Smooth muscle cell (in vitro differentiated cells): ENCODE measurements at regions not wholly inside any gene's neighbourhood (a gene's known extent, or its start where the extent isn't known, plus 50 kb on each side); places are given as distances from the start of the nearest gene placed in this dataset.
A peak's percentile ranks its signal among the peaks of the same experiment; 100 is the strongest.

ENCODE experiments used
- DNase-seq: peaks from one replicate; lab custom pipeline; 2025; ENCODE audit not compliant: unreplicated experiment; lab: John Stamatoyannopoulos, UW
- H2AFZ ChIP-seq: fragments of 200-600 bp; sonication (generic); 2 replicates; pipeline ENCODE4 v1.6.0; 2016; ENCODE audit warnings: antibody characterized with exemption, low read depth, mild to moderate bottlenecking
- H3F3A ChIP-seq: fragments of 200-600 bp; sonication (generic); 2 replicates; pipeline ENCODE4 v1.6.0; 2017; ENCODE audit warnings: antibody characterized with exemption, low read depth
- H3K27ac ChIP-seq: fragments of 200-600 bp; sonication (generic); 2 replicates; pipeline ENCODE4 v1.5.1; 2016; ENCODE audit warnings: low read depth, mild to moderate bottlenecking
- H3K27me3 ChIP-seq: fragments of 200-600 bp; sonication (generic); 2 replicates; pipeline ENCODE4 v1.6.1; 2016; ENCODE audit warnings: low read depth, mild to moderate bottlenecking
- H3K36me3 ChIP-seq: fragments of 200-600 bp; sonication (generic); 2 replicates; pipeline ENCODE4 v1.5.1; 2016; ENCODE audit warnings: low read depth
- H3K4me1 ChIP-seq: fragments of 200-600 bp; sonication (generic); 2 replicates; pipeline ENCODE4 v1.5.1; 2016; ENCODE audit warnings: low read depth
- H3K4me2 ChIP-seq: fragments of 200-600 bp; sonication (generic); 2 replicates; pipeline ENCODE4 v1.6.0; 2016; ENCODE audit warnings: mild to moderate bottlenecking
- H3K4me3 ChIP-seq: fragments of 200-600 bp; sonication (generic); 2 replicates; pipeline ENCODE4 v1.5.1; 2016; ENCODE audit warnings: mild to moderate bottlenecking
- H3K79me2 ChIP-seq: fragments of 200-600 bp; sonication (generic); 2 replicates; pipeline ENCODE4 v1.6.0; 2016; ENCODE audit warnings: low read depth, mild to moderate bottlenecking
- H3K9ac ChIP-seq: fragments of 200-600 bp; sonication (generic); 2 replicates; pipeline ENCODE4 v1.6.0; 2016; ENCODE audit warnings: low read depth
- H3K9me3 ChIP-seq: fragments of 200-600 bp; sonication (generic); replicated peaks from 2 replicates; pipeline ENCODE4 v1.5.1; 2016; ENCODE audit warnings: low read depth
- H4K20me1 ChIP-seq: fragments of 200-600 bp; sonication (generic); 2 replicates; pipeline ENCODE4 v1.6.0; 2016; ENCODE audit warnings: low read depth
- CTCF ChIP-seq: fragments of 200-600 bp; sonication (generic); IDR thresholded peaks from 2 replicates; pipeline ENCODE4 v1.5.1; 2017; ENCODE audit warnings: borderline replicate concordance, mild to moderate bottlenecking, antibody characterized with exemption; ENCODE audit not compliant: insufficient read depth, poor library complexity, severe bottlenecking
- WGBS: methylation state at CpG from one replicate; pipeline ENCODE4 v1.1.7; 2016; ENCODE audit warnings: low lambda C conversion rate; 5-methylcytosine and 5-hydroxymethylcytosine counted together

- WGBS: 51% methylated on average over 30 of the region's 30 CpGs
Observed at GRCh38 chr13:110799246-110800236, 86.0 kb downstream of the ING1 start.

GRCh38 chr13:110801044-110801443 is 87.5 kb downstream of the ING1 start:
- H3K4me2 ChIP-seq: no peak overlapping the region
- H3K9ac ChIP-seq: no peak overlapping the region
- no peak for DNase-seq
- WGBS: 81% methylated on average over 7 of the region's 7 CpGs
- H3F3A ChIP-seq: no peaks in the 10 kb centered on the region
- no peaks in the 10 kb centered on the region for H3K36me3 ChIP-seq
- TF ChIP-seq CTCF: no peak
- no peak overlapping the region for H3K4me3 ChIP-seq
- no peaks in the 10 kb centered on the region for H3K4me1 ChIP-seq
- no peaks in the 10 kb centered on the region for H3K9me3 ChIP-seq
- H3K27ac ChIP-seq: no peak overlapping the region
- H3K27me3 ChIP-seq: no peaks in the 10 kb centered on the region
- H4K20me1 ChIP-seq: no peaks in the 10 kb centered on the region
- H2AFZ ChIP-seq: no peak overlapping the region
- H3K79me2 ChIP-seq: no peaks in the 10 kb centered on the region

More at GRCh38 chr13:110799246-110800236, 86.0 kb downstream of the ING1 start:
- Histone ChIP-seq H3K9ac (peak overlapping the region; percentile 70), H3K4me1 (no peaks in the 10 kb centered on the region), H3K36me3 (no peaks in the 10 kb centered on the region), H3K27ac (peak overlapping the region; percentile 76), H3K4me2 (peak overlapping the region; percentile 50), H3F3A (no peaks in the 10 kb centered on the region), H4K20me1 (no peaks in the 10 kb centered on the region), H2AFZ (peak overlapping the region; percentile 70), H3K27me3 (peaks cover 4% of the 10 kb centered on the region), H3K4me3 (peak overlapping the region; percentile 31), H3K79me2 (no peaks in the 10 kb centered on the region), H3K9me3 (no peaks in the 10 kb centered on the region)
- no peak for DNase-seq
- no peak for TF ChIP-seq CTCF

GRCh38 chr13:110802260-110802659 is 88.8 kb downstream of the ING1 start:
- H3K4me2 ChIP-seq: no peak overlapping the region
- no peaks in the 10 kb centered on the region for H3K27me3 ChIP-seq
- no peak overlapping the region for H2AFZ ChIP-seq
- H3K79me2 ChIP-seq: no peaks in the 10 kb centered on the region
- no peaks in the 10 kb centered on the region for H3K36me3 ChIP-seq
- TF ChIP-seq CTCF: no peak
- H3K4me3 ChIP-seq: no peak overlapping the region
- H3F3A ChIP-seq: no peaks in the 10 kb centered on the region
- H3K4me1 ChIP-seq: no peaks in the 10 kb centered on the region
- 79% methylated on average over 5 of the region's 5 CpGs for WGBS
- H4K20me1 ChIP-seq: no peaks in the 10 kb centered on the region
- no peak for DNase-seq
- no peak overlapping the region for H3K9ac ChIP-seq
- H3K9me3 ChIP-seq: no peaks in the 10 kb centered on the region
- no peak overlapping the region for H3K27ac ChIP-seq

- no peaks in the 10 kb centered on the region for H3K4me1 ChIP-seq
- H3K27ac ChIP-seq: no peak overlapping the region
- H2AFZ ChIP-seq: no peak overlapping the region
- no peak for DNase-seq
- H3K4me2 ChIP-seq: no peak overlapping the region
- H4K20me1 ChIP-seq: no peaks in the 10 kb centered on the region
- H3K4me3 ChIP-seq: no peak overlapping the region
- no peak overlapping the region for H3K9ac ChIP-seq
- H3K9me3 ChIP-seq: no peaks in the 10 kb centered on the region
- H3K79me2 ChIP-seq: no peaks in the 10 kb centered on the region
- H3F3A ChIP-seq: no peaks in the 10 kb centered on the region
- no peak for TF ChIP-seq CTCF
- no peaks in the 10 kb centered on the region for H3K27me3 ChIP-seq
- H3K36me3 ChIP-seq: no peaks in the 10 kb centered on the region
- 93% methylated on average over 4 of the region's 4 CpGs for WGBS
Observed at GRCh38 chr13:110806636-110807035, 93.1 kb downstream of the ING1 start.
